ENCODE measurements at regions not wholly inside any gene's neighbourhood (a gene's known extent, or its start where the extent isn't known, plus 50 kb on each side); places are given as distances from the start of the nearest gene placed in this dataset.

GRCh38 chr3:38986901-38987300 is 64.8 kb downstream of the SCN11A start:
- H3K9me3 Mint-ChIP-seq, result no peaks in the 10 kb centered on the region
- peaks cover 5% of the 10 kb centered on the region for H3K27me3 Mint-ChIP-seq
- H3K27ac Mint-ChIP-seq, result no peak overlapping the region
- POLR2A ChIA-PET, result no interaction called here
- ATAC-seq (ENCODE audit: poor library complexity), result no peak
- Histone ChIP-seq H3K36me3 (ENCODE audit: insufficient read depth, low read length) (no peaks in the 10 kb centered on the region), H3K4me3 (ENCODE audit: low read length) (no peak overlapping the region), H3K9me3 (ENCODE audit: control insufficient read depth in 1 of 2, insufficient read depth in 1 of 2, low read length in 2 of 2) (no peaks in the 10 kb centered on the region), H3K4me1 (ENCODE audit: insufficient read depth, low read length) (no peaks in the 10 kb centered on the region), H3K27me3 (ENCODE audit: control insufficient read depth in 1 of 2, insufficient read depth in 2 of 2, low read length in 2 of 2) (peaks cover 0 to 10% of the 10 kb centered on the region in 2 experiments), H3K27ac (ENCODE audit: low read depth in 1 of 2, low read length in 2 of 2) (no peak overlapping the region)
- H3K4me1 Mint-ChIP-seq (ENCODE audit: low read depth), result no peaks in the 10 kb centered on the region
- CTCF ChIA-PET, result no interaction called here
- intact Hi-C loops (cut with DNase I, micrococcal nuclease), result no loop called here
- TF ChIP-seq, protein P1, sequence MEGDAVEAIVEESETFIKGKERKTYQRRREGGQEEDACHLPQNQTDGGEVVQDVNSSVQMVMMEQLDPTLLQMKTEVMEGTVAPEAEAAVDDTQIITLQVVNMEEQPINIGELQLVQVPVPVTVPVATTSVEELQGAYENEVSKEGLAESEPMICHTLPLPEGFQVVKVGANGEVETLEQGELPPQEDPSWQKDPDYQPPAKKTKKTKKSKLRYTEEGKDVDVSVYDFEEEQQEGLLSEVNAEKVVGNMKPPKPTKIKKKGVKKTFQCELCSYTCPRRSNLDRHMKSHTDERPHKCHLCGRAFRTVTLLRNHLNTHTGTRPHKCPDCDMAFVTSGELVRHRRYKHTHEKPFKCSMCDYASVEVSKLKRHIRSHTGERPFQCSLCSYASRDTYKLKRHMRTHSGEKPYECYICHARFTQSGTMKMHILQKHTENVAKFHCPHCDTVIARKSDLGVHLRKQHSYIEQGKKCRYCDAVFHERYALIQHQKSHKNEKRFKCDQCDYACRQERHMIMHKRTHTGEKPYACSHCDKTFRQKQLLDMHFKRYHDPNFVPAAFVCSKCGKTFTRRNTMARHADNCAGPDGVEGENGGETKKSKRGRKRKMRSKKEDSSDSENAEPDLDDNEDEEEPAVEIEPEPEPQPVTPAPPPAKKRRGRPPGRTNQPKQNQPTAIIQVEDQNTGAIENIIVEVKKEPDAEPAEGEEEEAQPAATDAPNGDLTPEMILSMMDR (IDR thresholded peaks at IDR 0.05), result no peak
- no peaks in the 10 kb centered on the region for H3K36me3 Mint-ChIP-seq (ENCODE audit: low read depth)
- no peak overlapping the region for H3K4me3 Mint-ChIP-seq
- no peak for DNase-seq

DNA sequence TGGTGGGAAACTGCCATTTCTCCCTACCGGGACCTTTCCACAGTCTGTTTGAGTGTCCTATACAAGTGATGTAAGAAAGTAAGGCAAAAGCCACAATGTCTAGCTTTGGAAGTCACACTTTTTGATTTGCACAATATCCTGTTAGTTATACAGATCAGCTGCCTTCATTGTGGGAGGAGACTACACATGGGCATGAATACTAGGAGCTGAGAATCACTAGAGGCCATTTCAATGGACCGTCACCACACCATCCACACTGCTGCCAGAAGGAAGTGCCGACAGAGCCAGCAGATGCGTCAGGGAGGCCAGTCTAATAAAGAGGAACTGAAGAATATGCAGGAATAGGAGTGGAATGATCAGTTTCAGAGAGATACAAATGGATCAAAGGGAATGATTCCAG is 65.8 kb downstream of the SCN11A start:
- ChIA-PET POLR2A (no interaction called here), CTCF (no interaction called here)
- Histone ChIP-seq H3K9me3 (ENCODE audit: control insufficient read depth in 1 of 2, insufficient read depth in 1 of 2, low read length in 2 of 2) (no peaks in the 10 kb centered on the region), H3K4me3 (ENCODE audit: low read length) (no peak overlapping the region), H3K4me1 (ENCODE audit: insufficient read depth, low read length) (no peaks in the 10 kb centered on the region), H3K27ac (ENCODE audit: low read depth in 1 of 2, low read length in 2 of 2) (no peak overlapping the region), H3K27me3 (ENCODE audit: control insufficient read depth in 1 of 2, insufficient read depth in 2 of 2, low read length in 2 of 2) (peaks cover 0 to 10% of the 10 kb centered on the region in 2 experiments), H3K36me3 (ENCODE audit: insufficient read depth, low read length) (no peaks in the 10 kb centered on the region)
- Mint-ChIP-seq H3K4me1 (ENCODE audit: low read depth) (no peaks in the 10 kb centered on the region), H3K4me3 (no peak overlapping the region), H3K27ac (no peak overlapping the region), H3K36me3 (ENCODE audit: low read depth) (no peaks in the 10 kb centered on the region), H3K9me3 (no peaks in the 10 kb centered on the region), H3K27me3 (peaks cover 5% of the 10 kb centered on the region)
- intact Hi-C loops (cut with DNase I, micrococcal nuclease), result no loop called here
- ATAC-seq (ENCODE audit: poor library complexity) (no peak), DNase-seq (no peak)
- TF ChIP-seq, protein P1 (IDR thresholded peaks at IDR 0.05), result no peak

DNA sequence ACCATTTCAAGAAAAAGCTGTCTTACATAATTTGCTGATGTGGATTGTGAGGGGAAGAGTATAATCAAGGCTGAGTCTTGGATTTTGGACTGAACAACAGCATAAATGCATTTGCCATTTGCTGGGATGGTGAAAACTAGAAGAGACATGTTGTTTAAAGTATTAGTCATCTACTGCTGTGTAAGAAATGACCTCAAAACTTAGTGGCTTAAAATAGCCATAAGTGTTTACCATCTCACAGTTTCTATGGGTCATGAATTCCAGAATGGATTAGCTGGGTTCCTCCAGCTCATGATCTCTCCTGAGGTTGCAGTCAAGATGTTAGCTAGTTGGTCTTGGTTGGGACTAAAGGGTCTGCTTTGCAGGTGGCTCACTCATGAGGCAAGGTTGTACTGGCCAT is 66.2 kb downstream of the SCN11A start:
- no peak overlapping the region for H3K27ac Mint-ChIP-seq
- no peaks in the 10 kb centered on the region for H3K4me1 ChIP-seq (ENCODE audit: insufficient read depth, low read length)
- H3K9me3 ChIP-seq (ENCODE audit: control insufficient read depth in 1 of 2, insufficient read depth in 1 of 2, low read length in 2 of 2), result no peaks in the 10 kb centered on the region
- intact Hi-C loops (cut with DNase I, micrococcal nuclease), result no loop called here
- H3K27me3 Mint-ChIP-seq, result peaks cover 5% of the 10 kb centered on the region
- ATAC-seq (ENCODE audit: poor library complexity) (no peak), DNase-seq (no peak)
- H3K27me3 ChIP-seq (ENCODE audit: control insufficient read depth in 1 of 2, insufficient read depth in 2 of 2, low read length in 2 of 2), result peaks cover 0 to 10% of the 10 kb centered on the region in 2 experiments
- H3K36me3 ChIP-seq (ENCODE audit: insufficient read depth, low read length), result no peaks in the 10 kb centered on the region
- TF ChIP-seq, protein P1 (IDR thresholded peaks at IDR 0.05), result no peak
- no peak overlapping the region for H3K4me3 ChIP-seq (ENCODE audit: low read length)
- POLR2A ChIA-PET, result no interaction called here
- H3K9me3 Mint-ChIP-seq, result no peaks in the 10 kb centered on the region
- no peak overlapping the region for H3K27ac ChIP-seq (ENCODE audit: low read depth in 1 of 2, low read length in 2 of 2)
- H3K4me1 Mint-ChIP-seq (ENCODE audit: low read depth), result no peaks in the 10 kb centered on the region
- no peak overlapping the region for H3K4me3 Mint-ChIP-seq
- H3K36me3 Mint-ChIP-seq (ENCODE audit: low read depth), result no peaks in the 10 kb centered on the region
- CTCF ChIA-PET, result no interaction called here
